Type B pancreatic cell (in vitro differentiated cells): ENCODE measurements at regions not wholly inside any gene's neighbourhood (a gene's known extent, or its start where the extent isn't known, plus 50 kb on each side); places are given as distances from the start of the nearest gene placed in this dataset.

Experiments
- DNase-seq: peaks from one replicate; pipeline ENCODE4 v3.0.0; 2021; ENCODE audit warnings: mixed read lengths; ENCODE audit not compliant: unreplicated experiment; ENCODE audit errors: extremely low spot score
- H3K27ac Mint-ChIP-seq: 2 replicates; pipeline ENCODE4 v1.8.0; 2021; ENCODE audit warnings: mild to moderate bottlenecking, mixed read lengths
- H3K27me3 Mint-ChIP-seq: 2 replicates; pipeline ENCODE4 v1.8.0; 2021; ENCODE audit warnings: mixed read lengths
- H3K36me3 Mint-ChIP-seq: 2 replicates; pipeline ENCODE4 v1.8.0; 2021; ENCODE audit warnings: mixed read lengths
- H3K4me1 Mint-ChIP-seq: one replicate; pipeline ENCODE4 v1.8.0; 2021; ENCODE audit warnings: mixed read lengths; ENCODE audit not compliant: unreplicated experiment
- H3K4me3 Mint-ChIP-seq: 2 replicates; pipeline ENCODE4 v1.8.0; 2021; ENCODE audit warnings: mild to moderate bottlenecking, mixed read lengths
- H3K9me3 Mint-ChIP-seq: 2 replicates; pipeline ENCODE4 v1.8.0; 2021; ENCODE audit warnings: mixed read lengths
- TF ChIP-seq, protein P1 (sequence below): fragments of 200-600 bp; sonication (generic); conservative IDR thresholded peaks from 2 replicates; pipeline ENCODE4 v1.5.0; 2021; ENCODE audit warnings: antibody characterized with exemption, mild to moderate bottlenecking

DNA sequence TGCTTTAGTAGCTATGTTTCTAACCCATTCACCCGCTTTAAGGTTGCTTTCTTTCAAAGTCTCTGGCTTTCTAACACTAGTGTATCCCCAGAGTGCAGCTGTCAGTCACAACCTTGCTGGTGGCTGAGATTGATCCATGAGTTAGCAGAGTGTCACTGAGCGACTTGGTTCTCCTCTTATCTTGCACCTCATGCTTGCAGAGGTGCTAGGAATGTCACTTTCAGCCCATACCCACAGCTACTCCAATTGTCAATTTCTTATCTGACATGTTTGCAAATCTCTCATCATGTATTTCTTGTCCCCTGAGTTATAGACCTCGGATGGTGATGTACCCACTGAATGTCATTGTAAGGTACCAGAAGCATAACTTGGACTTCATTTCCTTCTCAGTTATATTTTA is 1110.2 kb downstream of the GALC start:
- H3K9me3 Mint-ChIP-seq, result peaks cover 5% of the 10 kb centered on the region
- H3K36me3 Mint-ChIP-seq, result no peaks in the 10 kb centered on the region
- DNase-seq, result no peak
- H3K27ac Mint-ChIP-seq, result no peak overlapping the region
- TF ChIP-seq, protein P1, sequence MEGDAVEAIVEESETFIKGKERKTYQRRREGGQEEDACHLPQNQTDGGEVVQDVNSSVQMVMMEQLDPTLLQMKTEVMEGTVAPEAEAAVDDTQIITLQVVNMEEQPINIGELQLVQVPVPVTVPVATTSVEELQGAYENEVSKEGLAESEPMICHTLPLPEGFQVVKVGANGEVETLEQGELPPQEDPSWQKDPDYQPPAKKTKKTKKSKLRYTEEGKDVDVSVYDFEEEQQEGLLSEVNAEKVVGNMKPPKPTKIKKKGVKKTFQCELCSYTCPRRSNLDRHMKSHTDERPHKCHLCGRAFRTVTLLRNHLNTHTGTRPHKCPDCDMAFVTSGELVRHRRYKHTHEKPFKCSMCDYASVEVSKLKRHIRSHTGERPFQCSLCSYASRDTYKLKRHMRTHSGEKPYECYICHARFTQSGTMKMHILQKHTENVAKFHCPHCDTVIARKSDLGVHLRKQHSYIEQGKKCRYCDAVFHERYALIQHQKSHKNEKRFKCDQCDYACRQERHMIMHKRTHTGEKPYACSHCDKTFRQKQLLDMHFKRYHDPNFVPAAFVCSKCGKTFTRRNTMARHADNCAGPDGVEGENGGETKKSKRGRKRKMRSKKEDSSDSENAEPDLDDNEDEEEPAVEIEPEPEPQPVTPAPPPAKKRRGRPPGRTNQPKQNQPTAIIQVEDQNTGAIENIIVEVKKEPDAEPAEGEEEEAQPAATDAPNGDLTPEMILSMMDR, result no peak
- no peaks in the 10 kb centered on the region for H3K27me3 Mint-ChIP-seq
- no peaks in the 10 kb centered on the region for H3K4me1 Mint-ChIP-seq
- H3K4me3 Mint-ChIP-seq, result no peak overlapping the region

DNA sequence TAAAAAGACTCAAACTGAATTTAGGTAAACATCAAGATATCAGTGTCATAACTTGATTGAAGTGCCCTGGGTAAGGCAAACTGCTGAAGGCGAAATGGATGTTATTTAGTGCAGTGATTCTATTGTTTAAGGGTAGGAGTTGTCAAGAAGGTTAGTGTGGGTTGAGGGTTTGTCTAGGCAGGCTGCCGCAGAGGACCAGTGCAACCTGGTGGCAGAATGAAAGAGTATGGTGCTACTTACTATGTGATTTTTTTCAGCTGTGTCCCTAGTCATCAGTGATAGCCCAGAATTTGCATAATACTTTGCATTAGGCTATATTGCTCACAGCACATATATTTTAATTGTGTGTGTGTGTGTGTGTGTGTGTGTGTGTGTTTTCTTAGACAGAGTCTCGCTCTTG is 1127.0 kb downstream of the GALC start:
- Mint-ChIP-seq H3K4me1 (no peaks in the 10 kb centered on the region), H3K36me3 (no peaks in the 10 kb centered on the region), H3K9me3 (no peaks in the 10 kb centered on the region), H3K27me3 (no peaks in the 10 kb centered on the region), H3K27ac (no peak overlapping the region), H3K4me3 (no peak overlapping the region)
- TF ChIP-seq, protein P1, result no peak
- DNase-seq, result no peak

DNA sequence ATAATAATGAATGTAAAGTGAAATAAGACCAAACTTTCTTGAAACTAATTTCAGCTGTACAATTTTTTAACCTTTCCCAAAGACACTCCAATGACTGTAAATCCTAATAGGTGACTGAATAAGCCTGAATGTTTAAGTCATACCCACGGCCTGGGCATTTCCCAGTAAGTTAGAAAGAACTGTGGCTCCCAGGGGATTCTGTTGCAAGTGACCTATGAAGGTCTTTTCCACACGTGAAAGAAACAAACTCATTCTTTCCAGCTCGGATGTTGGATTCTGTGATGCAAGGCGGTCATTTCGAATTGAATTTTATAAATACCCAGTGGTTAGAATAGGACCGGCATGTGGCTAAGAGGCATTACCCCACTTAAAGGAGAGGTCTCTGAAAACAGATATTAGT is 1134.4 kb downstream of the GALC start:
- Mint-ChIP-seq H3K27ac (no peak overlapping the region), H3K9me3 (no peaks in the 10 kb centered on the region), H3K4me1 (no peaks in the 10 kb centered on the region), H3K27me3 (no peaks in the 10 kb centered on the region), H3K36me3 (no peaks in the 10 kb centered on the region), H3K4me3 (no peak overlapping the region)
- no peak for DNase-seq
- TF ChIP-seq, protein P1, result no peak

DNA sequence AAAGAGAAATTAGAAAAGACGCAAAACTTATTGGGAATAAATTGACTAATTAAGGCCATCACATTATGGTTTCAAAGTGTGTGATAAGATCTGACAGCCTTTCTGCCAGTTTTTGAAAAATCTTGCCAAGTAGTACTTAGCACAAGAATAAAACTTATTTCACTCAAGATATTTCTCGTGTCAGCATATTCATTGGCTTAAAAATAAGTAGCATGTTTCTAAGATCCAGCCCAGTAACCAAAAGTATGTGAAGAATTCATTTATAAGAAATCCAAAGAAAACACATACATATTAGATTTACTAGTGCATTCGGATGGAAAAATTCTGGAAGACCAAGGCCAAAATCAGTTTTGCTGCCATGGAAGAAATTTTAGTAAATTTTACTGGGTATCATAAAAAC is 1135.0 kb downstream of the GALC start:
- no peaks in the 10 kb centered on the region for H3K27me3 Mint-ChIP-seq
- H3K4me1 Mint-ChIP-seq, result peaks cover under 1% of the 10 kb centered on the region
- H3K4me3 Mint-ChIP-seq, result no peak overlapping the region
- H3K9me3 Mint-ChIP-seq, result no peaks in the 10 kb centered on the region
- no peak for DNase-seq
- H3K27ac Mint-ChIP-seq, result no peak overlapping the region
- no peaks in the 10 kb centered on the region for H3K36me3 Mint-ChIP-seq
- TF ChIP-seq, protein P1, result no peak

DNA sequence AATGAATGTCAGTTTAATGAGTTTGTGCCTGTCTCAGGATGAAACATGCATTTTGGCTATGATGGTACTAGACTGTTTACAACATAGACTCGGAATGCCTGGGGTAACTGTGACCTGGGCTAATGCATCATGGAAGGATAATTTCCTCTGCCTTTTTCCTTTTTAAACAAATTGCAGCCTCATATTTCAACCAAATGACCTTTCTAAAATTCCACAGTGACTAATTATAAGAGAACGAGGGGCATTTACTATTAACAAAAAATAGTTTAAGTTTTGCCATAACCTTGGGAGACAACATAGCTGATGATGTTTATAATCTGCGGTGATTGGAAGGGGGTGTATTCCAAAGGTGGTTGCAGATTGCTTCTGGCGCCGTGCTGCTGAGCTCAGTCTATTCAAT is 1140.5 kb downstream of the GALC start:
- TF ChIP-seq, protein P1, result no peak
- Mint-ChIP-seq H3K4me3 (no peak overlapping the region), H3K27ac (no peak overlapping the region), H3K4me1 (peaks cover 6% of the 10 kb centered on the region), H3K9me3 (no peaks in the 10 kb centered on the region), H3K36me3 (no peaks in the 10 kb centered on the region), H3K27me3 (peaks cover 7% of the 10 kb centered on the region)
- no peak for DNase-seq

DNA sequence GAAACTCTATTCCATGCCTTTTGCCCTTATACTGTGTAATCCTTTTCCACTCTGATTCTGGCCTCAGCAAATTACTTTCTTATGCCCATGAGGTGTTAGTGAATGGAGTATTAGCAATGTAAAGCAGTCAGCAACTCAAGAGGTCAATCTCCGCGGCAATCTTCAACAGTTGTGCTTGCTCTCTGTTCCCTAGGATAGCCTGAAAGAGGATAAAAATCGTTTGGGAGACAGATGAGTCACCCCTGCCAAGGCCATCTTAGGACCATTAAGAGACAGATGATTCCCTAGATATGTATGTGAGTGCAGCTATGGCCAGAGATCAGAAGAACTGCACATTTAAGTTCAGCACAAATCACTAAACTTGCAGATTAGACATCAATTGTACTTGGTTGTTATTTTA is 1145.8 kb downstream of the GALC start:
- Mint-ChIP-seq H3K27me3 (peaks cover 7% of the 10 kb centered on the region), H3K27ac (no peak overlapping the region), H3K4me1 (no peaks in the 10 kb centered on the region), H3K4me3 (no peak overlapping the region), H3K36me3 (no peaks in the 10 kb centered on the region), H3K9me3 (no peaks in the 10 kb centered on the region)
- no peak for DNase-seq
- TF ChIP-seq, protein P1, result no peak
